Jurkat, Clone E6-1 (cell line): ENCODE measurements at regions not wholly inside any gene's neighbourhood (a gene's known extent, or its start where the extent isn't known, plus 50 kb on each side); places are given as distances from the start of the nearest gene placed in this dataset.
"Not testable (repeated sequence)": the region's sequence is repeated elsewhere in the genome, so short reads cannot be mapped to it uniquely, and the experiment has no call there.

Source experiments
- DNase-seq: peaks from one replicate; pipeline ENCODE4 v3.0.0-alpha.2; 2011; ENCODE audit warnings: low read depth, low spot score
- H3K4me3 ChIP-seq: 2 replicates; pipeline ENCODE4 v1.5.1; 2011; ENCODE audit warnings: mild to moderate bottlenecking, low read length, control low read depth, moderate library complexity

GRCh38 chr14:87748558-87748957 lies 244.4 kb downstream of the GALC start:
- no peak overlapping the region for H3K4me3 ChIP-seq
- no peak for DNase-seq

GRCh38 chr14:87745507-87746118 lies 247.4 kb downstream of the GALC start:
- H3K4me3 ChIP-seq, result no peak overlapping the region
- peak; percentile 14 for DNase-seq

GRCh38 chr14:87734577-87735360 lies 258.2 kb downstream of the GALC start:
- not testable (repeated sequence) for H3K4me3 ChIP-seq, DNase-seq

GRCh38 chr14:87733115-87733514 lies 259.9 kb downstream of the GALC start:
- not testable (repeated sequence) for DNase-seq

GRCh38 chr14:87732562-87732961 lies 260.4 kb downstream of the GALC start:
- DNase-seq, result no peak
- no peak overlapping the region for H3K4me3 ChIP-seq

More at GRCh38 chr14:87733115-87733514, 259.9 kb downstream of the GALC start:
- not testable (repeated sequence) for H3K4me3 ChIP-seq

- H3K4me3 ChIP-seq, result no peak overlapping the region
- no peak for DNase-seq
These were observed 267.7 kb downstream of the GALC start for GRCh38 chr14:87725318-87725717.

GRCh38 chr14:87712396-87713090 lies 280.4 kb downstream of the GALC start:
- DNase-seq, result no peak
- no peak overlapping the region for H3K4me3 ChIP-seq

- DNase-seq, result no peak
- no peak overlapping the region for H3K4me3 ChIP-seq
These were observed 287.5 kb downstream of the GALC start for GRCh38 chr14:87705439-87705896.

GRCh38 chr14:87698481-87698880 lies 294.5 kb downstream of the GALC start:
- no peak overlapping the region for H3K4me3 ChIP-seq
- DNase-seq, result no peak

- DNase-seq, result no peak
- H3K4me3 ChIP-seq, result no peak overlapping the region
These were observed 296.5 kb downstream of the GALC start for GRCh38 chr14:87696485-87696884.

GRCh38 chr14:87691042-87691881 lies 301.7 kb downstream of the GALC start:
- DNase-seq, result no peak

GRCh38 chr14:87690076-87690613 lies 302.8 kb downstream of the GALC start:
- no peak for DNase-seq
- no peak overlapping the region for H3K4me3 ChIP-seq

More at GRCh38 chr14:87691042-87691881, 301.7 kb downstream of the GALC start:
- no peak overlapping the region for H3K4me3 ChIP-seq

GRCh38 chr14:87688524-87688923 lies 304.5 kb downstream of the GALC start:
- H3K4me3 ChIP-seq, result no peak overlapping the region
- DNase-seq, result no peak

- no peak overlapping the region for H3K4me3 ChIP-seq
- DNase-seq, result no peak
These were observed 305.6 kb downstream of the GALC start for GRCh38 chr14:87687420-87687819.

GRCh38 chr14:87686746-87687145 lies 306.2 kb downstream of the GALC start:
- no peak overlapping the region for H3K4me3 ChIP-seq
- no peak for DNase-seq

- no peak overlapping the region for H3K4me3 ChIP-seq
- no peak for DNase-seq
These were observed 313.1 kb downstream of the GALC start for GRCh38 chr14:87679866-87680265.

- H3K4me3 ChIP-seq, result no peak overlapping the region
- no peak for DNase-seq
These were observed 314.4 kb downstream of the GALC start for GRCh38 chr14:87678624-87679023.

- no peak overlapping the region for H3K4me3 ChIP-seq
- DNase-seq, result no peak
These were observed 316.1 kb downstream of the GALC start for GRCh38 chr14:87676814-87677437.
